Neural crest cell (in vitro differentiated cells): ENCODE measurements at regions not wholly inside any gene's neighbourhood (a gene's known extent, or its start where the extent isn't known, plus 50 kb on each side); places are given as distances from the start of the nearest gene placed in this dataset.
A peak's percentile ranks its signal among the peaks of the same experiment; 100 is the strongest.

ENCODE experiments used
- DNase-seq: peaks from one replicate; pipeline ENCODE4 v3.0.0; 2021; ENCODE audit warnings: low read depth, mixed read lengths, low spot score
- H3K27ac Mint-ChIP-seq: one replicate; pipeline ENCODE4 v1.8.0; 2021; ENCODE audit warnings: mild to moderate bottlenecking, mixed read lengths; ENCODE audit not compliant: unreplicated experiment
- H3K27me3 Mint-ChIP-seq: 2 replicates; pipeline ENCODE4 v1.8.0; 2021; ENCODE audit warnings: low read depth, mild to moderate bottlenecking, mixed read lengths
- H3K36me3 Mint-ChIP-seq: 2 replicates; pipeline ENCODE4 v1.8.0; 2021; ENCODE audit warnings: low read depth, mild to moderate bottlenecking, mixed read lengths
- H3K4me1 Mint-ChIP-seq: 2 replicates; pipeline ENCODE4 v1.8.0; 2021; ENCODE audit warnings: mixed read lengths
- H3K4me3 Mint-ChIP-seq: one replicate; pipeline ENCODE4 v1.8.0; 2021; ENCODE audit warnings: mild to moderate bottlenecking, mixed read lengths
- H3K9me3 Mint-ChIP-seq: 2 replicates; pipeline ENCODE4 v1.8.0; 2021; ENCODE audit warnings: mixed read lengths
- CTCF ChIP-seq: fragments of 200-600 bp; sonication (generic); conservative IDR thresholded peaks from 2 replicates; pipeline ENCODE4 v1.5.0; 2021; ENCODE audit warnings: antibody characterized with exemption, mild to moderate bottlenecking

GRCh38 chr3:87788516-87788915 is 270.3 kb downstream of the CGGBP1 start:
- Mint-ChIP-seq H3K36me3 (no peaks in the 10 kb centered on the region), H3K27me3 (peaks cover 36% of the 10 kb centered on the region), H3K27ac (no peak overlapping the region), H3K4me3 (no peak overlapping the region), H3K9me3 (no peaks in the 10 kb centered on the region), H3K4me1 (peaks cover 13% of the 10 kb centered on the region)
- DNase-seq = no peak
- TF ChIP-seq CTCF = no peak

- TF ChIP-seq CTCF = no peak
- Mint-ChIP-seq H3K4me1 (no peaks in the 10 kb centered on the region), H3K27ac (no peak overlapping the region), H3K27me3 (no peaks in the 10 kb centered on the region), H3K36me3 (no peaks in the 10 kb centered on the region), H3K9me3 (peaks cover 6% of the 10 kb centered on the region), H3K4me3 (no peak overlapping the region)
- no peak for DNase-seq
Observed at GRCh38 chr3:87780811-87781210, 278.0 kb downstream of the CGGBP1 start.

GRCh38 chr3:87778876-87779275 is 279.9 kb downstream of the CGGBP1 start:
- H3K27me3 Mint-ChIP-seq = no peaks in the 10 kb centered on the region
- H3K27ac Mint-ChIP-seq = no peak overlapping the region
- peaks cover 9% of the 10 kb centered on the region for H3K9me3 Mint-ChIP-seq
- H3K36me3 Mint-ChIP-seq = no peaks in the 10 kb centered on the region
- DNase-seq = no peak
- H3K4me3 Mint-ChIP-seq = no peak overlapping the region
- H3K4me1 Mint-ChIP-seq = no peaks in the 10 kb centered on the region
- TF ChIP-seq CTCF = no peak

GRCh38 chr3:87771337-87772192 is 287.2 kb downstream of the CGGBP1 start:
- no peak overlapping the region for H3K4me3 Mint-ChIP-seq
- DNase-seq = no peak
- H3K27me3 Mint-ChIP-seq = no peaks in the 10 kb centered on the region
- H3K4me1 Mint-ChIP-seq = peaks cover 5% of the 10 kb centered on the region
- peak; percentile 66 for TF ChIP-seq CTCF
- H3K9me3 Mint-ChIP-seq = peaks cover 10% of the 10 kb centered on the region
- H3K36me3 Mint-ChIP-seq = no peaks in the 10 kb centered on the region
- no peak overlapping the region for H3K27ac Mint-ChIP-seq

GRCh38 chr3:87766721-87767120 is 292.1 kb downstream of the CGGBP1 start:
- peaks cover 9% of the 10 kb centered on the region for H3K4me1 Mint-ChIP-seq
- DNase-seq = no peak
- no peak overlapping the region for H3K4me3 Mint-ChIP-seq
- no peak overlapping the region for H3K27ac Mint-ChIP-seq
- TF ChIP-seq CTCF = no peak
- peaks cover 6% of the 10 kb centered on the region for H3K9me3 Mint-ChIP-seq
- no peaks in the 10 kb centered on the region for H3K36me3 Mint-ChIP-seq
- no peaks in the 10 kb centered on the region for H3K27me3 Mint-ChIP-seq
